NCI-H446 treated with DMSO at 0.1 percent for 48 hours (cell line): ENCODE measurements at regions not wholly inside any gene's neighbourhood (a gene's known extent, or its start where the extent isn't known, plus 50 kb on each side); places are given as distances from the start of the nearest gene placed in this dataset.

Experiments used
- DNase-seq: peaks from one replicate; lab custom pipeline; 2025; lab: John Stamatoyannopoulos, UW

DNA sequence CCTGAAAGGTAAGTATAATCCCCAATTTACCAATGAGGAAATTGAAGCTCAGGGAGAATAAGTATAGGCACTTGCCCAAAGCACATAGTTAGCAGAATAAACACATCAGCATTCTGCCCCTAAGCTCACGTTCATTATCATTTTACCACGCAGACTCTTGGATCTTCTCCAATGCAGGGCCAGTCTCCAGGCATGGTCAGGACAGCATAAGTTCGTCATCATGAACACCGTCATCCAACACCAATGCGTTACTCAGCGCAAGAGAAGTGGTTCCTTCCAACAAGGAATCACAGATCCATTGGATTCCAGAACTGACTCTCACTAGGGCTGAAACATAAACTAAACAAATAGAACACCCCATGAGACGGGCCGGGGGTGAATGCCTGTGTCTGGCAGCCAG is 86.5 kb upstream of the GPM6B start:
- DNase-seq: peak; percentile 12

DNA sequence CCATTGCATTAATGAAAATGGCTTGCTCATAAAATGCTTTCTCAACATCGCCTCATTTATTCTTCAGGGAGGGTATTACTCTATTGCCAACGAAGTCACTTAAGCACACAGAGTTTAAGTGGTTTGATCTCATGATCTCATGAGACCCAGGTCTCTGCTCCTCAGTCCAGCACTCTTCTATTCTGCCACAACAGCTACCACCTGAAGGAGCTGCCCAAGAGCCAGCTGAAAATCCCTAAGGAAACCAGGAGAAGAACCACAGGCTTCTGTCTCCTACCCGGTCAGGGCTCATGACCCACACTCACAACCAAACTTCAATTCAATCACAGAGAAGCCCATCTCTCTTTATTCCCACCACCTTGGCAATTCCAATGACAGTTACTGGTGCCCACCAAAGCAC is 85.5 kb upstream of the GPM6B start:
- DNase-seq: no peak

DNA sequence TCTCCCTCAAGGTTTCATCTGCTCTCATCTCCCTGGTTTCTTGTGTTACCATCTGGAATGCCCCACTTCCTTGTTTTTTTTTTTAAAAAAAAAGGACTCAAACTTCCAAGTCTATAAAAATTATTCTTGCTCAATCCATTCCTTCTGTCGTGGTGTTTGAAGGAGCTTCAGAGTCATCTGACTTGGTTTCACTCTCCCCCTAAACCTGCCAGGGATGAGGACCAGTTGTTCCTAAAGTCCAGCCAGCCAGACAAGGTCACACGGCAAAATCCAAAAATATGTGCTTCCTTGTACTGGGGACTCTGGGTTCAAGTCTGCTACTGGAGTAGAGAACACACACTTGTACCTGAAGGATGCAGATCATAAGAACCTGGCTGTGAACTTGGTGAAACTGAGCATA is 84.5 kb upstream of the GPM6B start:
- no peak for DNase-seq

DNA sequence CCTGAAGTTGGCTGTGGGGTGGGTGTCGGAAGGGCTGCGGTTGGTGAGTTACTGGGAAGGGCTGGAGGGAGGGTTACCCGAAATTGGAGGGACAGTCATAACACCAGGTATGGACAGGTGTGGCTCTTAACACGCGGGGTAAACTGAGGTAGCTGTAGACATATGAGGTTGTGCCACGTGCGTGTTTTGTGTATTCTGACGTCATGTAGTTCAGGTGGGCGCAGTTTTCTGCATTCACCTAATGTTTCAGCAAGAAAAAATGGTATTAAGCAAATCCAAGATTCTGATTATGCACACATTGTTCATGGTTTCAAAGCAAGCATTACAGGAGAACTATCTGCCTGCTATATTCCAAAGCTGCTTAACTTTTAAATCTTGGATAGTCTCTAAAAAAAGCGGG is 83.5 kb upstream of the GPM6B start:
- DNase-seq: no peak

DNA sequence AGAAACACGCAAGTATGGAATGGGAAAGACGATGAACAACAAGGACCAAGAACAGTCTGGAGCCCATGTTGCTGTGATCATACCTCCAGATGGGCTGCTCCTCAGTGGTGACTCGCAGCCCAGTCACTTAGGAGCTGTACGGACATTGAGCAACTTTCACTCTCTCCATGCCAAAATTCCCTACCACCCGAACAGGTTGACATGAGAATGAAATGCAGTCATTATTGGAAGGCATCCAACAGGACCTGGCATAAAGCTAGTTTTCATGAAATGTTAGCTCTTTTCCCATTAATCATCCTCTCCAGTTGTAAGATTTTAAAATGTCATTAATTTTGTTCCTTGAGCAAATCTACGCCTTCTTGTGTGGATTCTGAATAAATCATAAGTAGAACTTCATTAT is 82.7 kb upstream of the GPM6B start:
- peak; percentile 95 for DNase-seq

DNA sequence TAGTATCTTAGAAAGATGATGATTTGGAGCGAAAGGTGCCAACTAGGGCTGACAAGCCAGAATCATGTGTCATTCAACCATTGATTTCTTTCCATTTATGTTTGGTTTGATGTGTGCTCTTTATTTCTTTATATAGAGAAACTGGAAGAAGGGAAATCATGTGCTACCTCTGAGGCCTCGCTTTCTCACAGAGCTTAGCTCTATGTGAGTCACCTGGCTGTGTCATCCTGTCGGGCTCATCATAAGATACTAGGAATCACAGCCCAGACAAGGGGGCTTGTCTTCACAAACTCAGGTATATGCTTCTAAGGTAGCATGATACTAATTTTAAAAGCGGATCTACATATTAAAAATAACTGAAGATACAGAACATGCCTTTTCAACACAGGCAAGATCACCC is 81.7 kb upstream of the GPM6B start:
- no peak for DNase-seq

DNA sequence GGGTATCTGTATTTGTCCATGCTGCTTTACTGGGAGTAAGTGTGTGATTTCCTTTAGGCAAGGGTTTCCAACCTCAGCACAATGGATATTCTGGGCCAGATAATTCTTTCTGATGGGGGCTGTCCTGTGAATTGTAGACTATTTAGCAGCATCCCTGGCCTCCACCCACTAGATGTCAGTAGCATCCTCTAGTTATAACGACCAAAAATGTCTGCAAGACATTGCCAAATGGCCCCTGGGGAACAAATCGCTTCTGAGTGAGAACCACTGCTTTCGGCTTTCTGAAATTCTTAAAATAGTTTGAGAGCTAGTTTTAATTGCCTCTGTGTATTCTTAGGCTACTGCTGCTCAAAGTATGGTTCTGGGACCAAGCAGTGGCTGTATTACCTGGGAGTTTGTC is 81.2 kb upstream of the GPM6B start:
- DNase-seq: peak; percentile 8

DNA sequence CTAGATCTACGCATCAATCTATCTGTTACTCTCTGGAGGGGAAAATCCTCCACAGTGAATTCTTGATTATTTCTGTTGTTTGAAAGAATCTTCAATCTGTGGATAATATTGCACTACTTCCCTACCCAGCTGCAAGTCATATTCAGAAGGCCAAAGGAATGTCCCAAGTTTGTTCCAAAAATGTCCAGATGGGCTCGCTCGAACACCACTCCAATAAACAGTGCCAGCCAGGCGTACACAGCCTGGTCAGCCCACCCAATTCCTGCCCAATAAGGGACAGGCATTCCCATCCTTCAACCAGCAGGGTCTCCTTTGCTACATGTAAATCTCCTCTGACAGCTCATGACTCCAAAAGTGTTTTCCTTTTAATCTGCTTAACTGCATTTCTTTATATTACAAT is 80.7 kb upstream of the GPM6B start:
- DNase-seq: peak; percentile 12

DNA sequence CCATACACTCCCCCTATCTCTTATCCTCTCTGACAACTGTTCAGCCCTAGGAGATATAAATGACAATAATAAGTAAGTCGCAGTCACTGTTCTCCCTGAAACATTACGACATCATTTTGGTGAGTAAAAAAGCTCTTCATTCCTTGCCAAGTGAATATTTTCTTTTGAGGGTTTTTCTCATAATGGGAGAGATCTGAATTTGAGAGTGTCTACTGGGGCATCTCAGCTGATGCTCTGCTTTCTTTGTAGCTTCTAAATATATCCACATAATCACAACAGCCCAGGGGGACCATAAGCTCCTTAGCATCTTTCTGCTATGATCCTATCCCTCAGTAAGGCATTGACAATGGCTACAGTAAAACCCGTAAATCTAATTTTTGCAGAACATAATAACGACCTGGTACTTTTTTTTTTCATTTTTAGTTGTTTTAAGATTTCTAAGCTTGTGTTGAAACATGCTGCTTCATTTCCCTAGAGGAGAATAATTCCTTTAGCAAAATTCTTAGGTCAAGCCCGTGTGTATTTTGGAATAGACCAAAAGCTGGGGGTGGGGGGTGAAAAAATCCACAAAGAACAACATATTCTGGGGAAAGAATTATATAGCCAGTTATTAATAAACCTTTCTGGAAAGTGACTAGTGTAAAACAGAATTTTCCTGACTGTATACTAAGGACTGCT is 78.1 kb upstream of the GPM6B start:
- no peak for DNase-seq

DNA sequence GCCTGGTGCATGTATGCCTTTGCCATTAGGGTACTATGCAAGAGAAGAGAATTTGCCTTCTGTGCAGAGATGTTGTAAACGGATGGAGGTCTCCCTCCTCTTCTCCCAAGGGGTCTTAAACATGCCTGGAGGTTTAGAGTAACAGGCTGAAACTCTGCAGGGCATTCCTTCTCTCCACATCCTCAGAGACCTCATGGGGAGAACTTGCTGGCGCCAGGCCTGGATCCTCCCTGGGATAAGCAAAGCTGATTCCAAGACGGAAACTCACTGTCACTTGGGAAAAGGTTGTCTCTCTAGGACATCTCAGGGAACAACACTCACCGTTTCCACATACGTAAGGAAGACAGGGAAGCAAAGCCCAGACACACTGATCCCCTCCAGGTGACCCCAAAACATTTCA is 76.9 kb upstream of the GPM6B start:
- no peak for DNase-seq

DNA sequence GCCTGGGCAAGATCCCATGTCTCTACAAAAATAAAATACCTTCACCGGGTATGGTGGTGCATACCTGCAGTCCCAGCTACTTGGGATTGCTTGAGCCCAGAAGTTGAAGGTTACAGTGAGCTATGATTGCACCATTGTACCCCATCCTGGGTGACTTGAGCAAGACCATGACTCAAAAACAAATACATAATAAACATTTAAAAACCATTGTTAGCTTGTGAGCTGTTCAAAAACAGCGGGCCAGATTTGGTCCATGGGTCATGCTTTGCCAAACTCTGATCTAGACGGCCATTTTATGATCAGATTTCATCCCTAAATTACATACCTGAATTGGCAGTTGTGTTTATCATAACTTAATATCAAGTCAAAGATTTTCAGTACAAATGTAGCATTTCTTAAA is 76.0 kb upstream of the GPM6B start:
- DNase-seq: no peak

DNA sequence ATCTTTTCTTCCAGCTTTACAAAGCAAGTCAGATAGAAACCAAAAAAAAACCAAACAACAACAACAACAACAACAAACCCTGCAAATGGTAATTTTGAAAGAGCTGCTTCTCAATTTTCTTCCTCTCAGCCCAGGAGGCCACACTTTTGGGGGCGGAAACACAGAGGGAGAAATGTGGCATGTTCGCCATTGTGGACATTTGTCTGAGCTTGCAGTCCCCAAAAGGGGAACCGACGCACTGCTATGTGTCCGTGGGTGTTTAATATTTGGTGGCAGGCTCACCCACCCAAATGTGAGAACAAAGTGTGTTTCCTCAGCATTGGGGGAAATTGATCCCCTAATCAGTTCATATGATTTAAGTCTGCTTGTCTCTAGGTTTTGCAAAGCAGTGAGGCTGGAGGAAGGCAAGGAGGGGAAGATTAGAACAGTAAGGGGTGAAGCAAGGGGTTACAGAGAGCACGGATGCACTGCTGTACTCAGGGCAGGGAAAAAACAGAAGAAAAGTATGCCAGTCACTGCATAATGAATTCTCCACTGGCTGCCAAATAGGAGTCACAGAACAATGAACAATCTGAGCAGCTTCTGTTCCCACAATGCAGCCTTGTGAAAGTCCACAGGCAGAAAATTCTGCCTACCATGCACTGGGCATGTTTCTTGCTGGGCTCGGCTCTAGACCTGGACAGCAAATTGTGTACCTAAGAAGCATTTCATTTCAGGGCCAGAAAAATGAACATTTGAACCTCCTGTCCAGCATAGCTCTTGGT is 74.7 kb upstream of the GPM6B start:
- DNase-seq: no peak

DNA sequence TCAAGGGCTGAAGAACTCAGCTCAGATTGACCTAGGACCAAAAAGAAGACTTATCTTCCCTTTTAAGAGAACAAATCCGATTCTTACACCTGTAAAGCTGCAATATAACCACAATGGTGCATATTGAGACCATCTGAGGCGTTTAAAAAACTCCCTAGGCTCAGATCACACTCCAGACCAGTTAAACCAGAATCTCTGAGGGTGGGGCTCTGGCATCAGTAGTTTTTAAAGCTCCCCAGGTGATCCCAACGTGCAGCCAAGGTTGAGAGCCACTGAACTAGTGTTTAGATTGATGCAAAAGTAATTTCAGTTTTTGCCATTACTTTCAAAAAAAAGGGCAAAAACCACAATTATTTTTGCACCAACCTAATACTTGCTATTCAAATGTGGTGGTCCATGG is 73.9 kb upstream of the GPM6B start:
- no peak for DNase-seq

DNA sequence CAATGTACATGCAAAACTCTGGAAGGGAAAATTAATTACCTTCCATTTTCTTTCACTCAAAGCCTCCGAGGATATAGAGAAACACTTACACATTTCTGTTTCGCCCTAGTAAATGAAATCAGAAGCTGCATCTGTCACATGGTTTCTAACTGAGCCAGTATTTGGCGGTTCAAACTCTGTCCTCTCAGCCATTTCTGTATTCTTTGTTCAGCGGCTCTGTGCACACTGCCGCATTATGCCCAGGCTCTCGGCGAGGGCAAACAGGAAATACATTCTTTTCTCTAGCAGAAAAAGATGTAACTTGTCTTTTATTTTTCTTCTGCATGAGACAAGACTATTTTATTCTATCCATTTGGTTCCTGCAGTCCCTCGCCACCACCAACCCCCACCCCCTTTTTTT is 71.4 kb upstream of the GPM6B start:
- no peak for DNase-seq

DNA sequence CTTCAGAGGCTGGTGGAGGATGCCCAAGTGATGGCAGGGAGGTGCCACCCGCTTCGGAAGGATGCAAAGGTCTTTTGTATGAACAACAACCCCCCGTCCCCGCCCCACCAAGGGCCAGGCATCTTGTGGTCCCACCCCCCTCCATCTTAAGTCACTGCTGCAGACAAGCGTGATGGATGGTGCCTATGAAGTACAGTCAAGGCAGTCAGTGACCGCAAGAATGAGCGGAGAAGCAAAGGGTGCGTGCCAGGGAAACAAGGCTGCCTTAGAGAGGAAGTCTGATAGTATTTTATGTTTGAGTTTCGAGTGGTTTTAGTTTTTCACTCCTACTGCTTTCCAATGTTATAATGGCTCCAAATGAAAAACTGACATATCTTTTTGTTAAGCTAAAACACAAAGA is 68.7 kb upstream of the GPM6B start:
- DNase-seq: no peak

DNA sequence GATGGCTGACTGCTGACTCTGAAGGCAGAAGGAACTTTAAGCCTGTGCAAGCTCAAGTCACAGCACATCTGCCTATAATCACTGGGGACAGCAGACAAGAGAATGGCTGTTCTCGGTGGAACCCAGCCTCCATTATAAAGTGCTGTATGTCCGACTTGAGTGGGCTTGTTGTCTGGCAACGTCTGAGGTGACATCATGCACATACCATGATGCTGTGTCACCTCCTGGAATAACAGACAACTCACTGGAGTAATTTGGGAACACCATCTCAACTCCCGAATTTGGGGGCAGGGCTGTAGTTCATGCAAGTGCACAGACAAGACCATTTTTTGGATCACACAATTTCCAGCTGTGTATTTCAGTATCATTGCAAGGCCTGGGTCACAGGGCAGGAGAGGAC is 59.8 kb upstream of the GPM6B start:
- no peak for DNase-seq

DNA sequence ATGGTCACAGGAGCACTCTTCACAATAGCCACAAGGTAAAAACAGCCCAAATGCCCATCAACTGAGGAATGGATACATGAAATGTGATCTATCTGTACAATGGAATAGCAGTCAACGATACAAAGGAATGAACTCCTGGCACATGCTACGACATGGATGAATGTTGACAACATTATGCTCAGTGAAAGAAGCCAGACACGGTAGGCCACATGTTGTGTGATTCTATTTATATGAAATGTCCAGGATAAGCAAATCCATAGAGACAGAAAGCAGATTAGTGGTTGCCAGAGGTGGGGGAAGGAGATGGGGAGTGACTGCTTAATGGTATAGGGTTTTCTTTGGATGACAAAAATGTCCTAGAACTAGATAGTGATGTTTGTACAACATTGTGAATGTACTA is 58.7 kb upstream of the GPM6B start:
- DNase-seq: no peak

DNA sequence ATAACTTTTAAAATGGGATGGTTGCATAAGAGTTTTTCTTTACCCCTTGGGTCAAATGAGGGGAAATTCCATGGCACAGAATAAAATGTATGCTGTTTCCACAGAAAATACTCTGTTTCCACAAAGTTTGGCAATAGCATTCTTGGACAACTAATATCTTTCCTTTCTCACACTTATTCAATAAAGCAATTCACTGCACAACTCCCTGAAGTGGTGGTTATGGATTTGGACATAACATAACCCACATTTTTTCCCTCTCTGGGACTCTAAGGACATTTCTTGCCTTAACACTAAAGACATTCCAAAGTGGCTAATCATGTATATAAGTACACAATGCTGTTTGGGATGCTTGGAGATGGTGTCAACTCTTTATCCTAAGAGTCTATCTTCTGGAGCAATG is 51.7 kb upstream of the GPM6B start:
- no peak for DNase-seq
